Progenitor cell of endocrine pancreas (in vitro differentiated cells): ENCODE measurements at regions not wholly inside any gene's neighbourhood (a gene's known extent, or its start where the extent isn't known, plus 50 kb on each side); places are given as distances from the start of the nearest gene placed in this dataset.

Source experiments
- DNase-seq: peaks from one replicate; pipeline ENCODE4 v3.0.0; 2021; ENCODE audit warnings: low spot score; ENCODE audit not compliant: unreplicated experiment
- H3K27ac Mint-ChIP-seq: 2 replicates; pipeline ENCODE4 v1.8.0; 2021; ENCODE audit warnings: mild to moderate bottlenecking, moderate library complexity, mixed read lengths
- H3K27me3 Mint-ChIP-seq: 2 replicates; pipeline ENCODE4 v1.8.0; 2021; ENCODE audit warnings: mixed read lengths
- H3K36me3 Mint-ChIP-seq: 2 replicates; pipeline ENCODE4 v1.8.0; 2022; ENCODE audit warnings: mixed read lengths; ENCODE audit not compliant: insufficient read depth
- H3K4me1 Mint-ChIP-seq: 2 replicates; pipeline ENCODE4 v1.8.0; 2021; ENCODE audit warnings: low read depth, mixed read lengths
- H3K4me3 Mint-ChIP-seq: 2 replicates; pipeline ENCODE4 v1.8.0; 2021; ENCODE audit warnings: low read depth, mild to moderate bottlenecking, moderate library complexity, mixed read lengths
- H3K9me3 Mint-ChIP-seq: 2 replicates; pipeline ENCODE4 v1.8.0; 2021; ENCODE audit warnings: low read depth, mixed read lengths
- CTCF ChIP-seq: fragments of 200-600 bp; sonication (generic); IDR thresholded peaks from one replicate; pipeline ENCODE4 v1.5.0; 2021; ENCODE audit warnings: antibody characterized with exemption, mild to moderate bottlenecking; ENCODE audit not compliant: unreplicated experiment

- TF ChIP-seq CTCF = no peak
- DNase-seq = no peak
- no peak overlapping the region for H3K27ac Mint-ChIP-seq
- no peaks in the 10 kb centered on the region for H3K4me1 Mint-ChIP-seq
- H3K36me3 Mint-ChIP-seq = peaks cover 16% of the 10 kb centered on the region
- H3K4me3 Mint-ChIP-seq = no peak overlapping the region
- peaks cover 5% of the 10 kb centered on the region for H3K9me3 Mint-ChIP-seq
- no peaks in the 10 kb centered on the region for H3K27me3 Mint-ChIP-seq
These were observed 179.0 kb downstream of the ADGRA3 start for GRCh38 chr4:22336822-22337221.

GRCh38 chr4:22334155-22334554 lies 181.7 kb downstream of the ADGRA3 start:
- no peak for TF ChIP-seq CTCF
- Mint-ChIP-seq H3K4me1 (no peaks in the 10 kb centered on the region), H3K4me3 (no peak overlapping the region), H3K27me3 (no peaks in the 10 kb centered on the region), H3K36me3 (peaks cover 11% of the 10 kb centered on the region), H3K9me3 (peaks cover 3% of the 10 kb centered on the region), H3K27ac (no peak overlapping the region)
- DNase-seq = no peak

- Mint-ChIP-seq H3K4me1 (no peaks in the 10 kb centered on the region), H3K9me3 (peaks cover 3% of the 10 kb centered on the region), H3K27ac (no peak overlapping the region), H3K27me3 (no peaks in the 10 kb centered on the region), H3K4me3 (no peak overlapping the region), H3K36me3 (peaks cover 10% of the 10 kb centered on the region)
- no peak for TF ChIP-seq CTCF
- DNase-seq = no peak
These were observed 191.4 kb downstream of the ADGRA3 start for GRCh38 chr4:22324422-22324821.

GRCh38 chr4:22323691-22324090 lies 192.2 kb downstream of the ADGRA3 start:
- no peaks in the 10 kb centered on the region for H3K9me3 Mint-ChIP-seq
- no peak overlapping the region for H3K27ac Mint-ChIP-seq
- no peak for DNase-seq
- no peaks in the 10 kb centered on the region for H3K4me1 Mint-ChIP-seq
- no peak for TF ChIP-seq CTCF
- H3K36me3 Mint-ChIP-seq = peaks cover 6% of the 10 kb centered on the region
- H3K4me3 Mint-ChIP-seq = no peak overlapping the region
- no peaks in the 10 kb centered on the region for H3K27me3 Mint-ChIP-seq

GRCh38 chr4:22322996-22323395 lies 192.9 kb downstream of the ADGRA3 start:
- no peaks in the 10 kb centered on the region for H3K9me3 Mint-ChIP-seq
- no peak overlapping the region for H3K27ac Mint-ChIP-seq
- H3K4me1 Mint-ChIP-seq = no peaks in the 10 kb centered on the region
- no peak overlapping the region for H3K4me3 Mint-ChIP-seq
- TF ChIP-seq CTCF = no peak
- H3K27me3 Mint-ChIP-seq = no peaks in the 10 kb centered on the region
- no peak for DNase-seq
- peaks cover 6% of the 10 kb centered on the region for H3K36me3 Mint-ChIP-seq
